Activated T-helper 2 cell treated with anti-CD3 and anti-CD28 coated beads, Interferon-gamma antibody, Interleukin-2, Interleukin-4, amounts not matched to agents 10 μg/mL and 5 μg/mL and 100 μg/mL, durations not matched to agents 14 hours and 24 hours and 36 hours (primary cell): ENCODE measurements at regions not wholly inside any gene's neighbourhood (a gene's known extent, or its start where the extent isn't known, plus 50 kb on each side); places are given as distances from the start of the nearest gene placed in this dataset.
"Not testable (repeated sequence)": the region's sequence is repeated elsewhere in the genome, so short reads cannot be mapped to it uniquely, and the experiment has no call there.

Source experiments
- DNase-seq: peaks from one replicate; pipeline ENCODE4 v3.0.0; 2021; ENCODE audit warnings: low spot score
- H3K27ac Mint-ChIP-seq: one replicate; pipeline ENCODE4 v1.8.0; 2021; ENCODE audit warnings: mixed read lengths
- H3K27me3 Mint-ChIP-seq: one replicate; pipeline ENCODE4 v1.8.0; 2021; ENCODE audit warnings: low read depth, mixed read lengths
- H3K36me3 Mint-ChIP-seq: one replicate; pipeline ENCODE4 v1.8.0; 2021; ENCODE audit warnings: low read depth, mixed read lengths
- H3K4me1 Mint-ChIP-seq: one replicate; pipeline ENCODE4 v1.8.0; 2021; ENCODE audit warnings: low read depth, mixed read lengths
- H3K4me3 Mint-ChIP-seq: one replicate; pipeline ENCODE4 v1.8.0; 2021; ENCODE audit warnings: low read depth, mild to moderate bottlenecking, moderate library complexity, mixed read lengths
- H3K9me3 Mint-ChIP-seq: one replicate; pipeline ENCODE4 v1.8.0; 2021; ENCODE audit warnings: mixed read lengths
- intact Hi-C: fragments of 100-400 bp; cut with micrococcal nuclease; formaldehyde crosslinking; loops from one replicate; pipeline ENCODE4 v1.15.1; 2023

GRCh38 chr3:161925749-161926360 is 429.2 kb downstream of the OTOL1 start:
- no peak for DNase-seq
- Mint-ChIP-seq H3K27me3 (no peaks in the 10 kb centered on the region), H3K4me1 (no peaks in the 10 kb centered on the region), H3K9me3 (peaks cover 20% of the 10 kb centered on the region), H3K4me3 (no peak overlapping the region), H3K36me3 (no peaks in the 10 kb centered on the region), H3K27ac (no peak overlapping the region)
- intact Hi-C loops, result no loop called here

DNA sequence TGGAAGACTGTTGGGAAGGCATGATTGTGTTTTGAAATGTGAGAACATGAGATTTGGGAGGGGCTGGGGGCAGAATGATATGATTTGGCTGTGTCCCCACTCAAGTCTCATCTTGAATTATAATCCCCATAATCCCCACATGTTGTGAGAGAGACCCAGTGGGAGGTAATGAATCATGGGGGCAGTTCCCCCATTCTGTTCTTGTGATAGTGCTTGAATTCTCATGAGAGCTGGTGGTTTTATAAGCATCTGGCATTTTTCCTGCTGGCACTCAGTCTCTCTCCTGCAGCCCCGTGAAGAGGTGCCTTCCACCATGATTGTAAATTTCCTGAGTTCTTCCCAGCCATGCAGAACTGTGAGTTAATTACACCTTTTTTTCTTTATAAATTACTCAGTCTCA is 430.5 kb downstream of the OTOL1 start:
- H3K27ac Mint-ChIP-seq, result no peak overlapping the region
- H3K4me1 Mint-ChIP-seq, result no peaks in the 10 kb centered on the region
- DNase-seq, result no peak
- no peaks in the 10 kb centered on the region for H3K36me3 Mint-ChIP-seq
- H3K27me3 Mint-ChIP-seq, result no peaks in the 10 kb centered on the region
- intact Hi-C loops, result no loop called here
- H3K9me3 Mint-ChIP-seq, result peaks cover 20% of the 10 kb centered on the region
- no peak overlapping the region for H3K4me3 Mint-ChIP-seq

- DNase-seq, result no peak
- Mint-ChIP-seq H3K4me1 (no peaks in the 10 kb centered on the region), H3K4me3 (no peak overlapping the region), H3K27me3 (no peaks in the 10 kb centered on the region), H3K9me3 (peaks cover 9% of the 10 kb centered on the region), H3K27ac (no peak overlapping the region), H3K36me3 (no peaks in the 10 kb centered on the region)
- intact Hi-C loops, result no loop called here
These were observed 443.5 kb downstream of the OTOL1 start for GRCh38 chr3:161939918-161940620.

DNA sequence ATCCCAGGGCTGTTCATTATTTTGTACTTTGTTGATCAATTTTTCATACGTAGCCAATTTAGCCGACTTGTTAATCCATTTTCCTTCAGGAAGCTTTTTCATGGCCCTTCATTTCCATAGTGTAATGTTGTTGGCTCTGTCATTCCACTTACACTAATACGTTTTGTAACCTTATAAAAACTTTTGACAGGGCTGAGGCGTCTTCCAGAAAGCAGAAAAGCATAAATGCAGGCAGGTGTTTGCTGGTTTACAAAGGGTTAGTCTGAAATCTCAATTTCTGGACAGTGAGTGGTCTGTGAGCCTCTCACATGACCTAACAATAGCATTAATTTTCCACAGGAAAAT is 444.0 kb downstream of the OTOL1 start:
- Mint-ChIP-seq H3K4me1 (no peaks in the 10 kb centered on the region), H3K4me3 (no peak overlapping the region), H3K9me3 (peaks cover 5% of the 10 kb centered on the region), H3K27me3 (no peaks in the 10 kb centered on the region), H3K36me3 (no peaks in the 10 kb centered on the region), H3K27ac (no peak overlapping the region)
- DNase-seq, result no peak
- intact Hi-C loops, result no loop called here

DNA sequence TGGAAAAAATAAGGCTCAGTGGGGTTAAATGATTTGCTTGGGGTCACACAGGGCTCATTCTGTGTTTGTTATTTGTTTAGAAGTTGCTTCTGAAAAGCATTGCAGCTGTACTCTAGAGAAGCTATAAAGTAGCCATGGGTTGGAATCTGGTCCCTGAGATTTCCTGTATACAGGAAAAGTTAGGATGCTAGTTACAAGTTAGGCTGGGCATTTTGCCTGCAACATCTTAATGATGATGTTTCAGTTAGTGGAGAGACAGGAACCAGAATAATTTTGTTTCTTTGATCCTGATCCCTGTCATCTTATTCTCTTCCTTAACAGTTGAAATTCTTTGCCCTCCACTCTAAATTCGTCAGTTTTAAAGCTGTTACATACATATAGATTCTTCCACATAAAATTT is 445.3 kb downstream of the OTOL1 start:
- no peaks in the 10 kb centered on the region for H3K9me3 Mint-ChIP-seq
- intact Hi-C loops, result no loop called here
- H3K4me3 Mint-ChIP-seq, result no peak overlapping the region
- H3K36me3 Mint-ChIP-seq, result no peaks in the 10 kb centered on the region
- H3K27ac Mint-ChIP-seq, result no peak overlapping the region
- no peak for DNase-seq
- no peaks in the 10 kb centered on the region for H3K4me1 Mint-ChIP-seq
- no peaks in the 10 kb centered on the region for H3K27me3 Mint-ChIP-seq

DNA sequence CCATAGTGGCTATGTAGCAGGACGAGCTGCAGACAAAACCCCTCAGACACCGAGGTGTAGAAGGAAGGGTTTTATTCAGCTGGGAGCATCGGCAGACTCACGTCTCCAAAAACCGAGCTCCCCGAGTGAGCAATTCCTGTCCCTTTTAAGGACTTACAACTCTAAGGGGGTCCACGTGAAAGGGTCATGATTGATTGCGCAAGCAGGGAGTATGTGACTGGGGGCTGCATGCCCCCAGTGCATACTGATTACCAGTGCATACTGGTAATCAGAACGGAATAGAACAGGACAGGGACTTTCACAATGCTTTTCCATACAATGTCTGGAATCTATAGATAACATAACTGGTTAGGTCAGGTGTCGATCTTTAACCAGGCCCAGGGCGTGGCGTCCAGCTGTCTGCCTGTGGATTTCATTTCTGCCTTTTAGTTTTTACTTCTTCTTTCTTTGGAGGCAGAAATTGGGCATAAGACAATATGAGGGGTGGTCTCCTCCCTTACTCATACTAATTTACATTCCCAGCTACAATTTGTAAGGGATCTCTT is 447.3 kb downstream of the OTOL1 start:
- H3K9me3 Mint-ChIP-seq, H3K4me3 Mint-ChIP-seq, DNase-seq, intact Hi-C loops, H3K27me3 Mint-ChIP-seq, H3K27ac Mint-ChIP-seq, H3K4me1 Mint-ChIP-seq, H3K36me3 Mint-ChIP-seq: not testable (repeated sequence)

DNA sequence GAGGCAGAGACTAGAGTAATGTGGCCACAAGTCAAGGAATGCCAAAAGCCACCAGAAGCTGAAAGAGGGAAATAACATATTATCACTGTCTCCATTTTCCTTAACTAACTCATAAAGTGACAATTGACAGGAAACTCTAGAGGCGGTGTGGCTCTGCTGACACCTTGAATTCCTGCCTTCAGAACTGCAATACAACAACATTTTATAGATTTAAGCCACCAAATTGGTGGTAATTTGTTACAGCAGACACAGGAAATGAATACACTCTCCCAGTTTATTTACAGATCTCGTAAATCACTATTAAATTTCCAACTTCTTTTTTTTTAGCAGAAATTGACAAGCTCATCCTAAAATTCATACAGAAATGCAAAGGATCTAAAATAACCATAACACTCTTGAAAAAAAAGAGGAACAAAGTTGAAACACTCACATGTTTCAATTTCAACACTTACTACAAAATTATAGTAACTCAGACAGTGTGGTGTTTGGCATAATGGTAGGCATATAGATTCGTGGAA is 449.9 kb downstream of the OTOL1 start:
- Mint-ChIP-seq H3K4me1 (no peaks in the 10 kb centered on the region), H3K9me3 (peaks cover 9% of the 10 kb centered on the region), H3K36me3 (no peaks in the 10 kb centered on the region), H3K27ac (no peak overlapping the region), H3K4me3 (no peak overlapping the region), H3K27me3 (no peaks in the 10 kb centered on the region)
- intact Hi-C loops, result no loop called here
- DNase-seq, result no peak

DNA sequence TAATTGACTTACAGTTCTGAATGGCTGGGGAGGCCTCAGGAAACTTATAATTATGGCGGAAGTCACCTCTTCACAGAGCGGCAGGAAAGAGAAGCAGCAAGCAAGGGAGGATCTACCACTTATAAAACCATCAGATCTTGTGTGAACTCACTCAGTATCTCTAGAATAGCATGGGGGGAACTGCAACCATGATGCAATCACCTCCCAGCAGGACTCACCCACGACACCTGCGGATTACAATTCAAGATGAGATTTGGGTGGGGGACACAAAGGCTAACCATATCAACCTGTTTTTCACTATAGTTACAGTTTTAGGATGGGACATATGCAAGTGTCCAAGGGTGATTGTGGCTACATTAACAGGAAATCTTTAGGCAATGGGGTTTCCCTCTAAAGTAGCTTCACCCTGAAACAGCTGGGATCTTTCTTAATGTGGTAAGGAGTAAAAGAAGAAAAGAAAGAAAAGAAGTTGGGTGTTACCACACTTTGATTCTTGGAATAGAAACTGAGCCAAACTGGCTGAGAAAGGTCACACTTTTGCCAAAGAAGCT is 453.8 kb downstream of the OTOL1 start:
- Mint-ChIP-seq H3K27me3 (no peaks in the 10 kb centered on the region), H3K36me3 (no peaks in the 10 kb centered on the region), H3K9me3 (peaks cover 9% of the 10 kb centered on the region), H3K4me3 (no peak overlapping the region), H3K4me1 (no peaks in the 10 kb centered on the region), H3K27ac (no peak overlapping the region)
- intact Hi-C loops, result no loop called here
- DNase-seq, result no peak

DNA sequence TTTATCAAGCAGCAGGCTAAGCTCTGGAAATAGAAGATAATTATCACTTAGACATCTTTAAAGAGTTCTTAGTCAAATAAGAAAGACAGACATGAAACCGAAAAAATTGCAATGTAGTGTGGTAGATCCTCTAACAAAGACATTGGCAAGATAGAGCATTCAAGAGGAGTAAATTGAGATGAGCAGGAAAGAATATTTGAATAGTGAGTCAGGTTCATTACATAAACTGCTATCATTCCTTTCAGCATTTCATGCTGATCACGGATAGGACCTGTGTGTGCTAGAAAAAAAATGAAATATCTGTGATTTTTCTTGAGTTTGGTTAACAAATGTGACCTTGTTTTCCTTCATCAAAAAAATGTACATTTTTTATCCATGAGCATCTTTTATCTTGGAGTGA is 460.9 kb downstream of the OTOL1 start:
- intact Hi-C loops, result no loop called here
- Mint-ChIP-seq H3K9me3 (no peaks in the 10 kb centered on the region), H3K27me3 (no peaks in the 10 kb centered on the region), H3K36me3 (no peaks in the 10 kb centered on the region), H3K4me1 (no peaks in the 10 kb centered on the region), H3K27ac (no peak overlapping the region), H3K4me3 (no peak overlapping the region)
- no peak for DNase-seq

GRCh38 chr3:161964857-161965256 is 468.2 kb downstream of the OTOL1 start:
- DNase-seq, result no peak
- intact Hi-C loops, result no loop called here
- Mint-ChIP-seq H3K27ac (no peak overlapping the region), H3K9me3 (peaks cover 5% of the 10 kb centered on the region), H3K4me3 (no peak overlapping the region), H3K36me3 (no peaks in the 10 kb centered on the region), H3K27me3 (no peaks in the 10 kb centered on the region), H3K4me1 (no peaks in the 10 kb centered on the region)

DNA sequence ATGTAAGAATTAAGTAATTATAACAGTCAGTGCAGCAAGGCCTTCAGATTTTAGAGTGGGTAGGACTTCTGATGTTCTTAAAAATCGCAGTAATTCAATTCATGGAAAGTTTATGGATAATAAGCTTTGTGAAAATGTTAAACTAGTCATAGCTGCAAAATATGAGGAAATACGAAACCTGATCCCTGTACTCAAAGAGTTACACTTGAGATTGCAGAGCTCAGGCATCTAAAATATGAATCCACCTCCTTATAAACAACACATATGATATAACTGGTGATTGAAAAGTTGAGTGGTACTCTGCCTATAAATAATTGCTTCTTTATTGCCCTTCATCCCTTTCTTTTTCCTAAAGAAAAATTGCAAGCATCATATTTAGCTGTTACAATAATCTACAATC is 473.3 kb downstream of the OTOL1 start:
- H3K27ac Mint-ChIP-seq, result no peak overlapping the region
- DNase-seq, result no peak
- intact Hi-C loops, result no loop called here
- no peaks in the 10 kb centered on the region for H3K9me3 Mint-ChIP-seq
- H3K4me3 Mint-ChIP-seq, result no peak overlapping the region
- H3K27me3 Mint-ChIP-seq, result no peaks in the 10 kb centered on the region
- no peaks in the 10 kb centered on the region for H3K36me3 Mint-ChIP-seq
- no peaks in the 10 kb centered on the region for H3K4me1 Mint-ChIP-seq

- Mint-ChIP-seq H3K27me3 (no peaks in the 10 kb centered on the region), H3K36me3 (no peaks in the 10 kb centered on the region), H3K9me3 (no peaks in the 10 kb centered on the region), H3K27ac (no peak overlapping the region), H3K4me1 (no peaks in the 10 kb centered on the region), H3K4me3 (no peak overlapping the region)
- DNase-seq, result no peak
- intact Hi-C loops, result no loop called here
These were observed 478.6 kb downstream of the OTOL1 start for GRCh38 chr3:161975201-161975600.

DNA sequence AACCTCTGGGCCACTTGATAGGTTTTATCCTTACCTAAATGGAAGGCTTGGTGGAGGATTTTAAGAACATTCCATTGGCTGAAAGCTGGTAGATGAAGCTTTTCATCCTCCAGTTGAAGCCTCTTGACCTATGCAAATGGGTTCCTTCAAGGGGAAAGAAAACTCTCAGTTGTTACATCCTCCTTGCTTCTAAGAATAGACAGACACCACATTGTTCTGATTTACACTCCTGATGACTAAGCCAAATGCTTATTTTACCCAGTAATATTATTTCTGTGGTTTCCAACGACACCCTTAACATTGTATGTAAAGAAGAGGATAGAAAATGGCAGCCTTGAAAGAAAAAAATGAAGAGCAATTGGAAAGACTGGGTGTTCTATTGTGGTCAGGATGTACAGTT is 480.5 kb downstream of the OTOL1 start:
- intact Hi-C loops, result no loop called here
- DNase-seq, result no peak
- H3K27ac Mint-ChIP-seq, result no peak overlapping the region

More for the DNA sequence above, 480.5 kb downstream of the OTOL1 start:
- no peak overlapping the region for H3K4me3 Mint-ChIP-seq
- H3K27me3 Mint-ChIP-seq, result no peaks in the 10 kb centered on the region
- no peaks in the 10 kb centered on the region for H3K36me3 Mint-ChIP-seq
- no peaks in the 10 kb centered on the region for H3K4me1 Mint-ChIP-seq
- no peaks in the 10 kb centered on the region for H3K9me3 Mint-ChIP-seq
